Left ventricle myocardium superior (tissue), 1 donor: ENCODE measurements at regions not wholly inside any gene's neighbourhood (a gene's known extent, or its start where the extent isn't known, plus 50 kb on each side); places are given as distances from the start of the nearest gene placed in this dataset.

Source experiments
- ATAC-seq: fragments of 200-7000 bp; cut with Tn5 transposase; one replicate; pipeline ENCODE4 v1.9.1; 2020; ENCODE audit warnings: mild to moderate bottlenecking, moderate library complexity
- DNase-seq: peaks from one replicate; pipeline ENCODE4 v3.0.0-alpha.2; 2020
- intact Hi-C: fragments of 100-400 bp; cut with micrococcal nuclease; formaldehyde crosslinking; loops from one replicate; pipeline ENCODE4 v1.11.0; 2022
- donor health status: DM: no; HTN: yes; CAD: no; lungs with severe emphysema.

- intact Hi-C loops = no loop called here
- ATAC-seq (no peak), DNase-seq (no peak)
Measured at GRCh38 chr15:97146929-97147870, 813.3 kb upstream of the ARRDC4 start.

DNA sequence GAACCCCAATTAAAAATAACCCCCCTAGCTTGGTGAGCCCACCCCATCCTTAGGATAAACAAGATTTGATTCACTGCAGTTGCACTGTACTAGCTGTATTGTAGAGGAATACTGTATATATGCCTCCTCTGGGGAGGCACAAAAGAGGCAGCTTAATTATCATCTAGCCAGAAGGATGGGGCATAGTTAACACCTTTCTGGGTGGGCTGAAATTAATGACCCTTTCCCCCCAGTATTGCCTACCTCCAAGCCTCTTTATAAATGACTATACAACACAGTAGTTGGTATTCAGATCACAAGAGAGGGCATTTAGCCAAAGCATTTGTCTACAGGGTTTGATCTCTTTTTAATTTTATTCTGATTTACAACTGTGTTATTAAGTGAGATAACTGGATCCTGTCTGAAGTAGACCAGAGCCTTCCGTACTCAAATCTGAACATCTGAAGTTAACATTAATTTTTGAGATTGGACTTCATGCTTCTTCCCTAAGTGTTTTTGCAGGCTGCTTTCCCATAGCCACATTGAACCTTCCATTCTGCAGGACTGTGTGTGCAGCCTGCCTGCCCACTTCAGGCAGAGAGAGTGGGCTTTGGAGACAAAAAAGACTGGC is 807.0 kb upstream of the ARRDC4 start:
- no peak for ATAC-seq
- intact Hi-C loops = no loop called here
- no peak for DNase-seq

DNA sequence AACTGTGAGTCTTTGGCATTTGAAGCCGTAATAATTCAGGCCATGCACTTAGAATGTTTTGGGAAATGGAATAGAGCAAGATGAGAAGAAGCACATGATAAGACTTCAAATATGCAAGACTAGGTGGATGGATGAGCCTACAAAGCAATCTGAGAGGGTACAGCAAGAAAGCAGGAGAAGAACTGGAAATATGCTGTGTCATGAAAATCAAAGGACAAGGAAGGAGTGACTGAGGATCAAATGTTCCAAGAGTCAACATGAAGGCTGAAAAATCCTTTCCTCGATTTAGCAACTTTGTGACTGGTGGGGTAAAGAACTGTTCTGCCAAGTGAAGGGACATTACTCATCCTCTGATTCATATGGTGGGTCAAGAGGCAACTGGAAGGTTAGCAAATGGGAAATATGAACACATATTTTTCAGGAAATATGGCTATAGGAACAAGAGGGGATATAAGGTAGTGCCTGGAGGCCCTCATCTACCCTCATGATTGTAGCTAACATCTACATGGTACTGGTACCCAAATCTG is 803.7 kb upstream of the ARRDC4 start:
- intact Hi-C loops = no loop called here
- ATAC-seq = no peak
- no peak for DNase-seq

DNA sequence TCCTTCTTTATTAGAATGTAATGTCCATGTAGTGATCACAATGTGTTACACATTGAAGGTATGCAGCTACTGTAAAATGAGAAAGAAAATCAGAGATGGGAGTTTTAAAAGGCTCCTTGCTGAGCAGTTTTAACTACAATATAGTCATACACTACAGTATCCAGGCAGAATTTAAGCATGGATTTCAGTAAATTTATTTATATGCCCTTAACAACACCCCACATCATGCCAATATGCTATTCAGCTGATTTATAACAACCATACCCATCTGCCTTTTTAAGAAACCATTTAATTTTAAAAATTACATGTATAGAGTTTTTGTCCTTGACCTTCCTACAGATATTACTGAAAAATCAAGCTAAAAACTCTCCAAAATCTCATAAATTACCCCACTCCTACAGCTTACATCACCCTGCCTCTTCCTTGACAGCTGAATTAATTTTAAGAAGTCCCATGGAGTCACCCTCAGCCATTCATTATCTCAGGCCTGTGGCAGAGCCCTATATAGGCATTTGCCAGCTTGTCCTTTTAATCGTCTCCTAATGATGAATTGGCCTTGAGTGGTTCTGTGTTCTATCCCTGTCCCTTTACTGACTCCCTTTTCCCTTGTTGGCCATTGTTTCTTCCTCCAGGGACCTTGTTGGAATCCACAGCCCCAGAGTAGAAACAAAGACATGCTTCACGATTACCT is 797.6 kb upstream of the ARRDC4 start:
- DNase-seq = no peak
- intact Hi-C loops = no loop called here

GRCh38 chr15:97165205-97165604 is 795.3 kb upstream of the ARRDC4 start:
- DNase-seq (no peak), ATAC-seq (no peak)
- intact Hi-C loops = no loop called here

More for the DNA sequence above, 797.6 kb upstream of the ARRDC4 start:
- ATAC-seq = no peak

GRCh38 chr15:97168704-97169475 is 791.6 kb upstream of the ARRDC4 start:
- ATAC-seq = no peak
- intact Hi-C loops = no loop called here
- no peak for DNase-seq

DNA sequence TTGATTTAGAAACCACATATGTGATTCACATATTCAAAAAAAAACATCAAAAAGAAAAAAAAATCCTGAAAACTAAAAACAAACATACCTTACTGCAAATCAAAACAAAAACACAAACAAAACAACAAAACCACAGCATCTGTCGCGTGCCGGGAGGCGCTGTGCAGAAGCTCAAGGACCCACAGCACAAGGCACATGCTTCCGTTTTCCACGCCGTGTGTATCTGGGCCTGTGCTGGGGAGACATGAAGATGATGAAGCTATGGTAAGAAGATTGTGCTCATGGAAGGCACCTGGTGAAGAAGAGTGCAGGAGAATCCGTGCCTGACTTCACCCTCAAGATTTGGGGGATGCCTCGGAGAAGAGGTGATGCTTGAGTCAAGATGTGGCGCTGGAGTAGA is 788.9 kb upstream of the ARRDC4 start:
- DNase-seq (no peak), ATAC-seq (no peak)
- intact Hi-C loops = no loop called here

DNA sequence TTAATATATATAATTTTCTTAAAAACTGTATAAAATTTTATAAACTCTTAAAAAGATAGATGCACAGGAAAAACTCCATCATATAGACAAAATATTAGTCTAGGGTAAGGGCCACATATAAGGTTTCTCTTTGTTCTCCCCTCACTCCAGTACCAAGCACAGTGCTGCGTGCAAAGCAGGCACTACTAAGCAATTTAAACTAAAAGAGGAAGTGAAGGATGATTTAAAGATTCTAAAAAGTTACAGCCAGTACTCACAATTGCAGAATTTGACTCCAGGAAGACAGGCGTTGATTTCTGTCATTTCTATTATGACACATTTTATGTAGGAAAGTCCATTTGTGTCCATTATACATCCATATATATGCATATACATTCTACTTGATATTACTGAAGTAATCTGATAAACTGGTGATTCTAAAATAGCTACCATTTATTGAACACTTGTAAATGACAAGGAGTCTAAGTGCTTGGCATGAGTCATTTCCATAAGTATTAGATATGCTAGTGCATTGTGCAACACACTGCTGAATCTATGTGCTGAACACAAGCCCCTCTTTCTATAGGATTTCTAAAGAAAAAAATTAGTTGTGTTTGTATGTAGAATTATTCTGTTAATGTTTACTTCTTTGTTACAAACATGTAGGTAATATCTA is 785.5 kb upstream of the ARRDC4 start:
- DNase-seq (no peak), ATAC-seq (no peak)
- intact Hi-C loops = no loop called here

DNA sequence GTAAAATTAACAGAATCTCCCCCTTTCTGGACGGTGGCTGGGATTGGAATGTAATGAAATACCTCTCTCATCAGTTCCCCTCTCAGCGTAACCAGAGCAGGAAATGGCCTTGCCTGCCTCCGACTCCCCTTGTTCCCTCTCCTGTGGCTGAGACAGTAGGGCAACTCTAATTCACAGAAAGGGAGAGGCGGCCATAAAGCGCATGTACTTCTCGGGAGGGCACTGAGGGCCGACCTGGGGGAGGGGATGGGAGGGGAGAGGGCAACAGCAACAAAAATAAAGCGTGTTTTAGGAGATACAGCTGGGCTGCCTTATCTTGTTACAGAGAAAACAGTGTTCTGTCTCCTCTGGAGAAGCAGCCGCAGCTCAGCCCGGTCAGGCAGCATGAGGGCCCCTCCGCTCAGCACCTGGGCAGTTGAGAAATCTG is 783.3 kb upstream of the ARRDC4 start:
- intact Hi-C loops = no loop called here
- no peak for ATAC-seq
- DNase-seq = no peak

GRCh38 chr15:97182581-97182980 is 777.9 kb upstream of the ARRDC4 start:
- ATAC-seq (no peak), DNase-seq (no peak)
- intact Hi-C loops = no loop called here

- intact Hi-C loops = no loop called here
- ATAC-seq = no peak
- DNase-seq = no peak
Measured at GRCh38 chr15:97189162-97189780, 771.2 kb upstream of the ARRDC4 start.

- ATAC-seq (no peak), DNase-seq (no peak)
- intact Hi-C loops = no loop called here
Measured at GRCh38 chr15:97194750-97195149, 765.8 kb upstream of the ARRDC4 start.

GRCh38 chr15:97196048-97197014 is 764.2 kb upstream of the ARRDC4 start:
- DNase-seq = no peak
- ATAC-seq = no peak
- intact Hi-C loops = no loop called here

DNA sequence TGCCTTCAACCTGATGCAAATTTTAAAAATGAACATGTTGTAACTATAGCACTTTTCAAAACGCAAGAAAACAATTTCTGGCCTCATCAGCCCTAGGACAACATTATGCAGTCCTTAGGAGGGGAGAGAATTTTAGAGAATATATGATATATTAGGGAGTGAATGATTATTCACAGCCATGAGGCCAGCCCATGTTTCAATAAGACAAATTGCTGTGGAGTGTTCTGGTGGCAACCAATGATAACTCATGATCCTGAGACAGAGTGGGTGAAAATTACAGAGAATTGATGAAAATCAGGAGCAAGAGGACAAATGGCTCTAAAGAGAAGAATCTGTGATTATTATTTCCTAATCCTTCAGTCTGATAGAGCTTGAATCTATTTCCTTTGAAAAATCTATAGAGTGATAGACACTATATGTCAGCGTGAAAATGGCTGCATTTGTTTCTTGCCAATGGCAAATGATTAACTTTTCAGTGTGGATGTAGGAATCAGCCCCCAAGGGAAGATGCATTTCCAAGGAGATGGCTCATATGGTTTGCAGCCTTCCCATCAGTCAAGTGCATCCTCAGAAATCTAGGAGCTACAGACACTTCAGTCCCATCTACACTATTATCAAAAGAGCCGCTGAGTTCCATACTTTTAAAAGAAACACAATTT is 761.0 kb upstream of the ARRDC4 start:
- DNase-seq = no peak
- ATAC-seq = no peak
- intact Hi-C loops = no loop called here

- intact Hi-C loops = no loop called here
- ATAC-seq = no peak
- DNase-seq = no peak
Measured at GRCh38 chr15:97200161-97200560, 760.3 kb upstream of the ARRDC4 start.

DNA sequence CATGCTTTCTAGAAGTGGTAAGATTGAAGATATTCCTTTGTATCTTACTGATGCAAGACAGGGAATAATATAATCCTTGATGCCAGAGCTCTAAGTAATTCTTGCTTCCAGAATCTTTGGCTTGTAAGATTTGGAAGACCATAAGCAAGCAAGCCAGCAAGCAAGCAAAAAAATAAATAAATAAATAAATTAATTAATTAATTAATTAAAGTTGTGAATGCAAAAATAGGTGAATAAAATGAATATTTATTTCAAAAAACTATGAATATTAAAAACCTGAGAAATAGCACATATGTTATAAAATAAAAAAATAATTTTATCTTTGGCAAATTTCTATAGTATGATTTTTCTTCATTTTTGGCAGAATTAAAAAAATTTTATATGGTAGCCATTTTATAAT is 750.2 kb upstream of the ARRDC4 start:
- intact Hi-C loops = no loop called here
- ATAC-seq (no peak), DNase-seq (no peak)

- intact Hi-C loops = no loop called here
- ATAC-seq = no peak
- DNase-seq = no peak
Measured at GRCh38 chr15:97215629-97216028, 744.9 kb upstream of the ARRDC4 start.
